SH-SY5Y (cell line): ENCODE measurements at regions not wholly inside any gene's neighbourhood (a gene's known extent, or its start where the extent isn't known, plus 50 kb on each side); places are given as distances from the start of the nearest gene placed in this dataset.

Experiments
- GATA2 ChIP-seq: IDR thresholded peaks from 2 replicates; pipeline ENCODE4 v1.6.1; 2011; ENCODE audit warnings: mild to moderate bottlenecking, low read depth, low read length
- GATA3 ChIP-seq: IDR thresholded peaks from 2 replicates; pipeline ENCODE4 v1.6.1; 2011; ENCODE audit warnings: low read depth, mild to moderate bottlenecking, low read length, moderate library complexity

DNA sequence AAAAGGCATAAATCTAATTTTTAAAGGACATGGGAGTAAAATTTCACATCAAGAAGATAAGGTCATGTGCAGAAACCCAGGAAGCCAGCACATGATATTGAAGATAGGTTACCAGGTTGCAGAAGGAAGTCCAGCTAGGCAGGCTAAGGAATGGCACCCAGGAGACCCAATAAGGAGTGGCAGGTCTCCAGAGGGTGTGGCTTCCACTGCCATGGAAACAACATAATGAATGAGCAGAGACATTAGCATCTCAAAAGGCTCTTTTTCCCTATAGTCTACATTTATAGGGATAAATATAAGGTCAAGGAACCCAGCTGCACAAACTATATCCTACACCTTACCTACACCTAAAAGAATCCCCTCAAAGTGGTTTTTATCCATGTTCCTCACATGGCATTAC, 275.9 kb downstream of the RPS29 start:
- TF ChIP-seq GATA2, result no peak
- no peak for TF ChIP-seq GATA3
